Stomach (tissue), 8 donors: ENCODE measurements at regions not wholly inside any gene's neighbourhood (a gene's known extent, or its start where the extent isn't known, plus 50 kb on each side); places are given as distances from the start of the nearest gene placed in this dataset.

Experiments
- DNase-seq, 2 donors: peaks; one replicate each; pipeline versions ENCODE4 v3.0.0 to v3.0.0-alpha.2; 2013 to 2019
- H3K27ac ChIP-seq, 5 donors: fragments of 200-600 bp in 4 of 5; sonication (generic) in 4 of 5; one replicate each; pipeline ENCODE4 v1.5.1; 2013 to 2019; ENCODE audit warnings: mild to moderate bottlenecking in 1 of 5, moderate library complexity in 1 of 5
- H3K27me3 ChIP-seq, 3 donors: fragments of 200-600 bp; sonication (generic); one replicate each; pipeline ENCODE4 v1.5.1; 2017 to 2019; ENCODE audit warnings: mixed run types in 1 of 3
- H3K36me3 ChIP-seq, 4 donors: fragments of 200-600 bp; sonication (generic); 1 replicate in 3 of 4; 2 replicates in 1 of 4; pipeline ENCODE4 v1.5.1; 2016 to 2019
- H3K4me1 ChIP-seq, 4 donors: fragments of 200-600 bp; sonication (generic); one replicate each; pipeline ENCODE4 v1.5.1; 2016 to 2019
- H3K4me3 ChIP-seq, 4 donors: fragments of 200-600 bp; sonication (generic) in 3 of 4; one replicate each; pipeline ENCODE4 v1.5.1; 2016 to 2019; ENCODE audit warnings: mild to moderate bottlenecking in 1 of 4
- H3K9me3 ChIP-seq, 4 donors: fragments of 200-600 bp; sonication (generic); one replicate each; pipeline ENCODE4 v1.5.1; 2016 to 2019
- EP300 ChIP-seq: sonication (generic); formaldehyde crosslinking; IDR thresholded peaks from one replicate; pipeline ENCODE4 v1.6.1; 2017; ENCODE audit warnings: antibody characterized with exemption
- POLR2A ChIP-seq, 4 donors: fragments of 450-650 bp; IDR thresholded peaks; one replicate each; pipeline ENCODE4 v1.6.1; 2016; ENCODE audit warnings: antibody characterized with exemption in 4 of 4, control low read depth in 2 of 4, mild to moderate bottlenecking in 1 of 4, moderate library complexity in 1 of 4
- POLR2AphosphoS5 ChIP-seq, 3 donors: sonication (generic); formaldehyde crosslinking; IDR thresholded peaks; one replicate each; pipeline ENCODE4 v1.6.1; 2016; ENCODE audit warnings: antibody characterized with exemption in 3 of 3
- whole genome bisulfite sequencing, 5 donors: extraction: QIAGEN DNeasy Blood & Tissue Kit in 3 of 5; methylation state at CpG; one replicate each; pipeline versions ENCODE4 v1.1.5 to v1.1.7; 2013 to 2018; 5-methylcytosine and 5-hydroxymethylcytosine counted together
- intact Hi-C: fragments of 100-400 bp; cut with DNase I; formaldehyde crosslinking; loops from one replicate; pipeline ENCODE4 v1.15.1; 2023; ENCODE audit warnings: low total_unique reads
- TF ChIP-seq, protein P1 (sequence below), 7 experiments: fragments of 450-650 bp in 4 of 7; fragments of 200-600 bp in 3 of 7; sonication (generic) in 3 of 7; IDR thresholded peaks; one replicate each; pipeline ENCODE4 v1.5.1; 2016 to 2019; ENCODE audit warnings: antibody characterized with exemption in 7 of 7, control low read depth in 2 of 7, mild to moderate bottlenecking in 1 of 7
- donor health status: healthy with polysubstance abuse.
- donor health status: Bipolar disorder and iron deficiency.
- donor health status: healthy.

DNA sequence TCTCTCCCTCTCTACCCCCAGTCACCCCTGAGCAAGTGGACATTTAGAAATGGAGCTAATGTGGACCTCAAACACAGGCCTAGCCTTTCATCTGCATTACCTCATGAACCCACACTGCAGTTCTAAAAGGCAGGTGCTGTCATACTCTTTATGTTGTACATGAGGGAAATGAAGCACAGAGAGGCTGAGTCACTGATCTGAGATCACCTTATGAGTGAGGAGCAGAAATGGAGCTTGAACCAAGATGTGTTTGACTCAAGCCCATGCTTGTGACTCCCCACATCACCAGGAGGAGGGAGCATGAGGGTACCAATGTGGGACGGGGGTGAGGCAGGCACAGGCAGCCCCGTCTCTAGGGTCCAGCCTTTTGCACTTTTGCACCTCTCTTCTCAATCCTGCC, 702.8 kb downstream of the PTPRU start:
- no peaks in the 10 kb centered on the region for H3K36me3 ChIP-seq
- no peak for DNase-seq
- H3K4me1 ChIP-seq, result no peaks in the 10 kb centered on the region
- H3K27me3 ChIP-seq, result peaks cover 0 to 28% (median 5%) of the 10 kb centered on the region in 3 donors
- no peak for TF ChIP-seq POLR2AphosphoS5 (IDR thresholded peaks at IDR 0.05)
- TF ChIP-seq, protein P1, sequence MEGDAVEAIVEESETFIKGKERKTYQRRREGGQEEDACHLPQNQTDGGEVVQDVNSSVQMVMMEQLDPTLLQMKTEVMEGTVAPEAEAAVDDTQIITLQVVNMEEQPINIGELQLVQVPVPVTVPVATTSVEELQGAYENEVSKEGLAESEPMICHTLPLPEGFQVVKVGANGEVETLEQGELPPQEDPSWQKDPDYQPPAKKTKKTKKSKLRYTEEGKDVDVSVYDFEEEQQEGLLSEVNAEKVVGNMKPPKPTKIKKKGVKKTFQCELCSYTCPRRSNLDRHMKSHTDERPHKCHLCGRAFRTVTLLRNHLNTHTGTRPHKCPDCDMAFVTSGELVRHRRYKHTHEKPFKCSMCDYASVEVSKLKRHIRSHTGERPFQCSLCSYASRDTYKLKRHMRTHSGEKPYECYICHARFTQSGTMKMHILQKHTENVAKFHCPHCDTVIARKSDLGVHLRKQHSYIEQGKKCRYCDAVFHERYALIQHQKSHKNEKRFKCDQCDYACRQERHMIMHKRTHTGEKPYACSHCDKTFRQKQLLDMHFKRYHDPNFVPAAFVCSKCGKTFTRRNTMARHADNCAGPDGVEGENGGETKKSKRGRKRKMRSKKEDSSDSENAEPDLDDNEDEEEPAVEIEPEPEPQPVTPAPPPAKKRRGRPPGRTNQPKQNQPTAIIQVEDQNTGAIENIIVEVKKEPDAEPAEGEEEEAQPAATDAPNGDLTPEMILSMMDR (IDR thresholded peaks at IDR 0.05), result no peak
- TF ChIP-seq POLR2A (IDR thresholded peaks at IDR 0.05), result no peak
- no peak for TF ChIP-seq EP300
- no peak overlapping the region for H3K4me3 ChIP-seq
- H3K9me3 ChIP-seq, result no peaks in the 10 kb centered on the region
- WGBS, 5 donors, result 56 to 88% (median 83%) methylated on average over 2 of the region's 2 CpGs
- no peak overlapping the region for H3K27ac ChIP-seq
- intact Hi-C loops, result no loop called here

DNA sequence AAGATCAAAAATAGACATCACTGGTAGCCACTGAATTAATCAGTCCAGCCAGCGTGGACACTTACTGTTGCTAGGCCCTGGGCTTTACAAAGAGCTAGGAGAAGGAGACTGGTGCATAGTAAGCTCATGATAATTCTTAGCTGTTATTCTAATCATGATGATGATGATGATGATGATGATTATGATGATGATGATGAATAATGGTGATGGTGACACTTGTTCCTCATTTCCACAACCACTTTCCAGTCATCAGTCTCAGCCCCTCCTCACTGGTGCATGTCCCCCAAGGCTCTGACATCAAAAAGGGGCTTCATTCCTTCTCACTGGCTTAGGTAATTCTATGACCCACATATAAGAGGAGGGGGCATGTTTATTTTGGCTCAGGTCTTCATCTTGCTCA, 701.0 kb downstream of the PTPRU start:
- Histone ChIP-seq H3K27ac (no peak overlapping the region), H3K27me3 (peaks cover 0 to 34% (median 5%) of the 10 kb centered on the region in 3 donors), H3K36me3 (no peaks in the 10 kb centered on the region), H3K4me1 (no peaks in the 10 kb centered on the region), H3K4me3 (no peak overlapping the region), H3K9me3 (no peaks in the 10 kb centered on the region)
- DNase-seq, result no peak
- intact Hi-C loops, result no loop called here
- TF ChIP-seq, protein P1 (IDR thresholded peaks at IDR 0.05), result no peak
- TF ChIP-seq POLR2A (IDR thresholded peaks at IDR 0.05) (no peak), EP300 (no peak), POLR2AphosphoS5 (IDR thresholded peaks at IDR 0.05) (no peak)
- WGBS, 5 donors, result 81 to 86% (median 84%) methylated on average over 1 of the region's 1 CpG

DNA sequence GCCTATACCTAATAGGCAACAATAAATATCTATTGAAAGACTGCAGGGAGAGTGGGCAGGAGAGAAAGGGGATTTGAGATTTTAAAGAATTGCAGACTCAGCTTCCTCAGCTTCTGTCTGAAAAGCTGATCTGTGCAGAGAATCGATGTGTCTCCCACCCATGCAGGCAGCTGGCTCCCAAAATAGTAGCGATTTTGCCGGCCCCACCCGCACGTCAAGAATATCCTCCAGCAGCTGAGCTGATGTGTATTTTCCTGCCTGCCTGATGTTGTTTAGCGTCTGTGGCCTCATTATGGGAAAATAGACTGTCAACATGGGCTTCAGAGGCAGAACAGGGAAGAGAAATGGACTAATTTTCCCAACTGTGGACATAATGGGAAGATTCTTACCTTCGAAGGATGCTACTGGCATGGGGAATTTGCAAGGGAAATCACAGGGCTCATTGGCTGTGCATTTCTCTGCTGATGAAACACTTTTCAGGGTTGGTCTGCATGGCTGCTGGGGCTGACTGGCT, 699.8 kb downstream of the PTPRU start:
- H3K9me3 ChIP-seq, result no peaks in the 10 kb centered on the region
- H3K27me3 ChIP-seq, result peaks cover 0 to 39% (median 10%) of the 10 kb centered on the region in 3 donors
- intact Hi-C loops, result no loop called here
- no peak overlapping the region for H3K4me3 ChIP-seq
- DNase-seq, result no peak
- H3K36me3 ChIP-seq, result no peaks in the 10 kb centered on the region
- H3K27ac ChIP-seq, result no peak overlapping the region
- H3K4me1 ChIP-seq, result no peaks in the 10 kb centered on the region
- TF ChIP-seq, protein P1 (IDR thresholded peaks at IDR 0.05), result no peak
- no peak for TF ChIP-seq EP300
- no peak for TF ChIP-seq POLR2AphosphoS5 (IDR thresholded peaks at IDR 0.05)
- no peak for TF ChIP-seq POLR2A (IDR thresholded peaks at IDR 0.05)
- WGBS, 5 donors, result 66 to 78% (median 69%) methylated on average over 7 of the region's 7 CpGs

DNA sequence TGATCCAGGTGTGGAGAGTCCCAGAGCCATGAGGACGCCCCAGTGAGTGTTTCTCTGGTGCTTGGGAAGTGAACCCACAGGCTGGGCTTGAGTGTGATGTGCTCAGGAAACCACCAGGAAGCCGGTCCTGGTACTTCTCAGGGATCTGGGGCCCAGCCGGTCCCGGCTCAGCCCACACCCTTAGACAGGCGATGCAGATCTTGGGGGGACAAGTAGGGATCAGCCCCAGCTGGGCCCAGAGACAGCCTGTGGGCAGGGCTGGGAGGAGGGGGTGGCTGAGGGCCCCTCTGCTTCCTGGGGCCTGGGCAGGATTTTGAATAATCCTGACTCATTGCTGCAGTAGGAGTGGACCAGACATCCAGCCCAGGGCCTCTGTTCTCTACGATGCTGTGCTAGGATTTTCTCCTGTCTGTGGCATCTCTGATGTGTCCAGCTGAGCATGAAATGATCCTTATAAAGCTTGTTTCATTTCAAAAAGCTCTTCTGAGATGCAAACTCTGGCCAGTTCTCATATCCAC, 698.0 kb downstream of the PTPRU start:
- no peak for DNase-seq
- Histone ChIP-seq H3K4me1 (no peaks in the 10 kb centered on the region), H3K27ac (no peak overlapping the region), H3K4me3 (no peak overlapping the region), H3K27me3 (peaks cover 0 to 39% (median 22%) of the 10 kb centered on the region in 3 donors), H3K36me3 (no peaks in the 10 kb centered on the region), H3K9me3 (no peaks in the 10 kb centered on the region)
- intact Hi-C loops, result no loop called here
- 75 to 81% (median 78%) methylated on average over 6 of the region's 6 CpGs for WGBS, 5 donors
- TF ChIP-seq EP300 (no peak), POLR2AphosphoS5 (IDR thresholded peaks at IDR 0.05) (no peak), POLR2A (IDR thresholded peaks at IDR 0.05) (no peak)
- TF ChIP-seq, protein P1 (IDR thresholded peaks at IDR 0.05), result no peak
